Upper lobe of left lung (tissue), 4 donors: ENCODE measurements at regions not wholly inside any gene's neighbourhood (a gene's known extent, or its start where the extent isn't known, plus 50 kb on each side); places are given as distances from the start of the nearest gene placed in this dataset.

ENCODE experiments used
- EP300 ChIP-seq, 4 donors: sonication (generic); formaldehyde crosslinking; IDR thresholded peaks; one replicate each; pipeline ENCODE4 v1.5.1; 2017; ENCODE audit warnings: antibody characterized with exemption in 4 of 4, control low read depth in 2 of 4
- POLR2A ChIP-seq, 4 donors: fragments of 450-650 bp; IDR thresholded peaks; one replicate each; pipeline ENCODE4 v1.5.1; 2016 to 2017; ENCODE audit warnings: antibody characterized with exemption in 4 of 4, mild to moderate bottlenecking in 2 of 4
- POLR2AphosphoS5 ChIP-seq, 2 donors: sonication (generic); formaldehyde crosslinking; IDR thresholded peaks; one replicate each; pipeline ENCODE4 v1.5.1; 2017; ENCODE audit warnings: antibody characterized with exemption in 2 of 2
- TF ChIP-seq, protein P1 (sequence below), 6 experiments: fragments of 450-650 bp in 4 of 6; fragments of 200-600 bp in 2 of 6; sonication (generic) in 2 of 6; IDR thresholded peaks; one replicate each; pipeline ENCODE4 v1.5.1; 2016 to 2019; ENCODE audit warnings: antibody characterized with exemption in 6 of 6

DNA sequence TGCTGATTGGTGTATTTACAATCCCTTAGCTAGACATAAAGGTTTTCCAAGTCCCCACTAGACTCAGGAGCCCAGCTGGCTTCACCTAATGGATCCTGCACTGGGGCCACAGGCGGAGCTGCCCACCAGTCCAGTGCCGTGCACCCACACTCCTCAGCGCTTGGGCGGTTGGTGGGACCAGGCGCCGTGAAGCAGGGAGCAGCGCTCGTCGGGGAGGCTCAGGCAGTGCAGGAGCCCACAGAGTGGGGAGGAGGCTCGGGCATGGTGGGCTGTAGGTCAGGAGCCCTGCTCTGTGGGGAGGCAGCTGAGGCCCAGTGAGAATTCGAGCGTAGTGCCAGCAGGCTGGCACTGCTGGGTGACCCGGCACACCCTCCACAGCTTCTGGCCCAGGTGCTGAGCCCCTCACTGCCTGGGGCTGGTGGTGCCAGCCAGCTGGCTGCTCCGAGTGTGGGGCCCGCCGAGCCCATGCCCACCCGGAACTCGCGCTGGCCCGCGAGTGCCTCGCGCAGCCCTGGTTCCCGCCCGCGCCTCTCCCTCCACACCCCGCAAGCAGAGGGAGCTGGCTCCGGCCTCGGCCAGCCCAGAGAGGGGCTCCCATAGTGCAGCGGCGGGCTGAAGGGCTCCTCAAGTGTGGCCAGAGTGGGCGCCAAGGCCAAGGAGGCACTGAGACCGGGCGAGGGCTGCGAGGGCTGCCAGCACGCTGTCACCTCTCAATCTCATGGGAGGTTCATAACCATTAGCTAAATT is 475.6 kb upstream of the DCC start:
- TF ChIP-seq POLR2A (IDR thresholded peaks at IDR 0.05), result no peak
- TF ChIP-seq, protein P1, sequence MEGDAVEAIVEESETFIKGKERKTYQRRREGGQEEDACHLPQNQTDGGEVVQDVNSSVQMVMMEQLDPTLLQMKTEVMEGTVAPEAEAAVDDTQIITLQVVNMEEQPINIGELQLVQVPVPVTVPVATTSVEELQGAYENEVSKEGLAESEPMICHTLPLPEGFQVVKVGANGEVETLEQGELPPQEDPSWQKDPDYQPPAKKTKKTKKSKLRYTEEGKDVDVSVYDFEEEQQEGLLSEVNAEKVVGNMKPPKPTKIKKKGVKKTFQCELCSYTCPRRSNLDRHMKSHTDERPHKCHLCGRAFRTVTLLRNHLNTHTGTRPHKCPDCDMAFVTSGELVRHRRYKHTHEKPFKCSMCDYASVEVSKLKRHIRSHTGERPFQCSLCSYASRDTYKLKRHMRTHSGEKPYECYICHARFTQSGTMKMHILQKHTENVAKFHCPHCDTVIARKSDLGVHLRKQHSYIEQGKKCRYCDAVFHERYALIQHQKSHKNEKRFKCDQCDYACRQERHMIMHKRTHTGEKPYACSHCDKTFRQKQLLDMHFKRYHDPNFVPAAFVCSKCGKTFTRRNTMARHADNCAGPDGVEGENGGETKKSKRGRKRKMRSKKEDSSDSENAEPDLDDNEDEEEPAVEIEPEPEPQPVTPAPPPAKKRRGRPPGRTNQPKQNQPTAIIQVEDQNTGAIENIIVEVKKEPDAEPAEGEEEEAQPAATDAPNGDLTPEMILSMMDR (IDR thresholded peaks at IDR 0.05), result no peak
- TF ChIP-seq EP300 (IDR thresholded peaks at IDR 0.05), result no peak
- TF ChIP-seq POLR2AphosphoS5 (IDR thresholded peaks at IDR 0.05), result no peak
